ENCODE measurements at regions not wholly inside any gene's neighbourhood (a gene's known extent, or its start where the extent isn't known, plus 50 kb on each side); places are given as distances from the start of the nearest gene placed in this dataset.
A peak's percentile ranks its signal among the peaks of the same experiment; 100 is the strongest.

DNA sequence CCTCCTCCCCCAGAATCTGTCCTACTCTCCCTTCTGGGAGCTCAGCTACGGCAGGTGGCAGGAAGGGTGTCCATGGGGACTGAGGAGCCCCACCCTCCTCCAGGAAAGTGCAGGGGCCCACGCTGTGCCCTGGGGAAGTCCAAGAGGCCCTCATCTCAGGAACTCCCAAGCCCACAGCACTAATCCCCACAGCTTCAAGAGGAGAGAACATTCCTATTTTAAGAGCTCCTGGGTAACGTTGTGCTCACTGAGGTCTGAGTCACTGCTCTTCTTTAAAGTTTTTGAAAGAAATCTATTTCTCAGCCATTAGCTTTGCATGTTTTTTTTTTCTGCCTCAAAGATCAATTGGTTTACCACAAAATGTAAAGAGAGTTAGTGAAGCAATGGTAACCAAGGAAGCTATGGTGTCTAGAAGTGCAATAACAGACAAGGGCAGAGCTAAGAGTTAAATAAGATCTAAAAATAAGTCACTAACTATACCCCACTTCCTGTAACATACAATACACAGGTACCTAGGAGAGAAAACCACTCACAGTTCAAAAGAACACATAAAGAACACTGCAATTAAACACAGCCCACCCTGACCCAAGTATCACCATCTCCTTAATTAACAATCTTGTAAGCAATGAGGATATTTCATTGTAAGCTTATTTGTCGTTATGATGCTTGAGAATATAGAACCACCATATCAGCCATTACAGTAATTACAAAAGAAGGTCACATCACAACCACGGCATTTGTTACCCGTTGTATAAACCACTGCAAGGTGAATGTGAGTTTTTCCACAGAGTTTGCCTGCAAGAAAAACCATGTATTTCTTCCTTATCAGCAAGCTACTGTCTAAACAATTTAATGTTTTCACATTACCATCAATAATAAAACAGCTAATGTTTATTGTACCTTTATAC, 382.3 kb upstream of the SLC30A5 start:
- no peak for DNase-seq

DNA sequence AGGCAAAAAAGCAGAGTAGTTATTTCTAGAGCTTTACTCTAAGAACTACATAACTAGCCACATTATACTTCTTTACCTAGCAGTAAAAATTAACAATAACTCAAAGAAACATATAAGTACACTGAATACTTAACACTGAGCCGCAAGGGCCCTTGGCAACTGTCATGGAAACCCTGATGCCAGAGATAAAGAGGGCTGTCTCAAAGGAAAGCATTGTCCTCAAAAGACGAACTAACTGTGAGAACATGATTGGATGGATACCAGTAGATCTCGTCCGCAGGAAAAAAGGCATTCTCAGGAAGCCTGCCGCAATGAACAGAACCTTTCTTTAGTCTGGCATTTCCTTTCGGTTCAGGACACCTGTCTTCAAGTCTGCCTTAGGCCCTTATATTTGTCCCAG, 379.0 kb upstream of the SLC30A5 start:
- DNase-seq = no peak

DNA sequence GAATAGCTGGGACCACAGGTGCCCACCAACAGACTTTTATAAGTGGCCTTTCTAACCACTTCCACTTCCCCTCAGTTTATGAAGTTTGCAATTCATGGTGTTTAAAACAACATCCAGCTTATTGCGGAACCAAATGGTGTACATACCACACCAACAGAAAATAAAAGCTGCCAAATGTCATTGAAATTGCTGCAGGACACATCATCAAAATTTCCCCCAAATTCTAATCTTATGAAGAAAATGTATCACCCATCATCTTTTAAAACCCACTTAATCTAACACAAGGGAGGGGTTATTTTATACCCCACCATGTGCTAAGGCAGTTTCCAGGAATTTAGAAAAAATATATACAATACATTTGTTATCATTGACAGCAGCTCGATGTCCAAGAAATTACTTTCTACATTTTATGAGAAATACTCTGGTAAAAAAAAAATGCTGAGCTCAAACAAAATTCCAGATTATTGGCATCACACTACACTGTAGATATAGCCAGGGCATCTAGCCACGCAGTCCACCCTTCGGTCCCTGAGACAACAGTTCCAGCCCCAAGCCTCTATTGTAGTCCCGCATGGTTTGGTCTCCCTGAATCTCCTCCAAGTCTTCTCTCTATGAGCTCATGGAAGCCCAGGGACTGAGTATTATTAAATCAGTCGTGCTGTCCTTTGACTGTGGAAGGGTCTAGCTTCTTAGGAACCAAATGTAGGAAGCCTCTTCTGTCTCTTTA, 372.8 kb upstream of the SLC30A5 start:
- DNase-seq = no peak

DNA sequence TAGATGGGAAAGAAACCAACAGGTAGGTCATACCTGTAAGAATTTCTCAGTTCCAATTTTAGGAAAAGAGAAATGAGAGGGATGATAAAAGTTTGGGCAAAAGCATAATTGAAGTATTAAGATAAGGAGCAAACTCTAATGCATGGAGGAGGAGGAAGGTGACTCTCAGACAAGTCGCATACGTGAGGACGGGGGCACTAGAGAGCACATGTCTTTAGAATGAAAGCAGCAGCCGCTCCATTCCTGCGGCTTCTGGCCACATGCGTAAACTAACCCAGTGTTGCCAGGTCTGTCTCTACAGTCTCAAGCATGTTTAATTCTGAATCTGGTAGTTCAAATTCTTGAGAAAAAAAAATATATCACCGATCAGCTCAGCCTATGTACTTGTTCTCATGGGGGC, 371.5 kb upstream of the SLC30A5 start:
- DNase-seq = no peak

DNA sequence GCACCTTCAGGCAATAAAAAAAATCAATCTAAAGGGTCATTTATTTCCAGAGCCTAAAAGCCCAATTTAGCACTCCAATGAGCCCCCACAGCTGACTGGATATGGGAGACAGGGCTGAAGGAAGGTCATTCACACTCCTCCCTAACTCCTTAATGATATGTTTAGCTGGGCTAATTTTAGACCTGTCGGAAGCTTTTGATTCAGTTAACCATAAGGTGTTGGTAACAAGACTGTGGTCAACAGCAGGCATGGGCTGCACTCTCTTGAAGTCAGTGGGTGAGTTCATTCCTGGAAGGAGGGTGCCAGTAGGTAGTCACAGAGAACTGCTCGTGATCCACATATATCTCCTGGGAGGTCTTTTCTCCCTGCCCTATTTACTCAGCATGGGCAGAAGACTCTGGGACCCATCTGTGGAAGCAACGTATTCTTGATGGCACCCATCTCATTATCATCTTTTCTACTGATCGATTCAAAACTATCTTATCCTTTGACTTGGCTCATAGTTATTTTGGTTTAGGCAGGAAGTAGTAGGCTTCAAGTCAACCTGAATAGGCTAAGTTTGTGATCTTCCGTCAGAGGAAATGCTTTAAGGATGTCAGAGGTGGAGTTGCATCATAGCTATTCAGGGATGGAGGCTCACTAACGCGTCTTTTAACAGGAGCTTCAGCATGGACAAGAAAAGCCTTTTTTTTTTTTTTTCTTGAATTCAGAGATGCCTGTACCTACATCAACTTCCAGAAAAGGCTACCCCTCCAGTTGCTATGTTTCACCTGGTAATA, 367.7 kb upstream of the SLC30A5 start:
- no peak for DNase-seq

DNA sequence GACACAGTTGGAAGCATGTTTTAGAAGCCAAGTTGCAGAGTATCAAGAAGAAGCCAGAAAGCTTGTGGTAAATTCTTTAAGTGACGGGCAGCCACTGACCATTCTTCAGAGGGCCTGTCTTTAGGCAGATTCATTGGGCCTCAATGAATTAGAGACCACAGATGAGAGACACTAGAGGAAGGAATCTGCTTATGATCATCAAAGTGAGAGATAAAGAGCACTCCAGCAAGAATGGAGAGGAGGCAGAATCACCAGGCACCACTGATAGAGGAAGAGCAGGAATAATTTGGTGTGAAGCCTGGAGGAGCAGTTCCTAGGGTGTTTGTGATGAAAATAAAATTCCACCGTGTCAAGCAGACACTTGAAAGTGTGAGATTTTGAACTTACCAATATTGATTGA, 365.9 kb upstream of the SLC30A5 start:
- DNase-seq = no peak

DNA sequence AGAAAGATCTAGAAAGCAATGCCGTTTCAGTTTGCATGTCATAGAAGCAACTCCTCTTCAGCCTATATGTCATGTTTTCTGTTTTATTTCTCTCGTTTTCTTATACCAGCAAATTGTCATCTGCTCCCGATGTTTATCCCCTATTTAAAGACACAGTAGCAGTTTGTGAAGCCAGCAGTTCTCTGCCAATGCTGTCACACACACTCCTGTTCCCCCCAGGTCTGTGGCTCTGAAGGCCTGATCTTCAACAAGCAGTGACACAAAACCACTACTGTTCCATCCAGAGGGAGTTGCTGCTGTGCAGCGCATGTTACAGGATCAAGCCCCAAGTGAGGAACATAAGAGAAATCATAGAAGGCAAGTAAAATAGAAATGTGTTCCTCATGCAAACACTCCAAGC, 364.1 kb upstream of the SLC30A5 start:
- DNase-seq = no peak

DNA sequence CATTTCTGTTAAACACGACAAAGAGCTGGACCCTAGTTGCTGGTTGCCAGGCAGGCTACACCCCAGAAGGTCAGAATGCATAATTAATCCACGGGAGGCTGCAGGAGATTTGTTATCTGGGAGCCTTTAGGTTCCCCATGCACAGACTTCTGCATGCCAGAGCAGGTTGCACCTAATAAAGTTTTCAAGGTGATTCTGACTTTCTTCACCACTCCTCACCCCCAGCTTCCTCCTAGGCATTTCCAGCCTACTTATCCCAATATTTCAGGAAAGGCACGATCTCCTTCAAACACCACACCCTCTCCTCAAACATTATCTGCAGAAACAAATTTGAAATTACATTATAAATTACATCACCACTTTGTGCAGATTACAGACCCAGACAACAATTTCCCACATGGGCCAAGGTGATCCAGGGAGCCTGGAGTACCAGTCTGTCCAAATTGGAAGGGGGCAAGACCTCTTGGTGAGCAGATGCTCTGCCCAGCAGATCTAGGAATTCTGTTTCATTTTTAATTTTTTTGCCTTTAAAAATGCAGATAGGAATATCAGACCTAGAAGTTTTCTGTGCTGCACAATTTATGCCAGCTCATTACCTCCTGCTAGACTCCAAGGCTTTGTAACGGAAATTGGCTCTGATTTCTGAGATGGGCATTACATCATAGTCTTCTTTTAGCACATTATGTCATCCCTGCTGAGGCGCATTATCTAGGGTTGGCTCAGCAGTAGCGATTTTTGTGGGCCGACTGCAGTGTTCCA, 363.4 kb upstream of the SLC30A5 start:
- no peak for DNase-seq

DNA sequence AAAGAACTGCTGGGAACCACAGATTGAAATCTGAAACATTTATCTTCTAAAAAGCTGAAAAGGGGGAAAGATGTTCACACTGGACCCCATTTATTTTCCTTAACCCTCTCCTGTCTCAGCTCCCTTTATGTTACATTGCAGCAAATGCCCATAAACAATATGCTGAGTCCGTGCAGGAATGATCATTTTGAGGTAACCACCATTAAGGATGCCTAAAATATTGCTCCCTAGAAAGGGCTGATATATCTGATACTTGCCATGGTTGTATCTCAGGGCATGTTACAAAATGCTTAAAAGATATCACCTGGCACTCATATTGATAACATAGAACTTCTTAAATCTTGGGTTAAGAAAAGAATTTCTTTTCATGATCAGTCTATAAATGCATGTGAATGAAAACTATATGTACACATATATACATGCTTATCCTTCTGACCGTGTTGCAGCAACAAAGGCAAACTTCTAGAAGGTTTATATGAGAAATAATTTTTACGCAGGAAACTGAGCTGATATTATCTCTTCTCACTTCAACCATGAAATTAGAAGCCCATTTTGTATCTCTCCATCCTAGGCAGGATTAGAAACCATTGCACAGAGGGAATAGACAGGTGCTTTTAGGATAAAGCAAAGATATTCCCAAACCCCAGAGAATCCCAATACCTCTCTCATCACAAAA, 362.7 kb upstream of the SLC30A5 start:
- DNase-seq = no peak

DNA sequence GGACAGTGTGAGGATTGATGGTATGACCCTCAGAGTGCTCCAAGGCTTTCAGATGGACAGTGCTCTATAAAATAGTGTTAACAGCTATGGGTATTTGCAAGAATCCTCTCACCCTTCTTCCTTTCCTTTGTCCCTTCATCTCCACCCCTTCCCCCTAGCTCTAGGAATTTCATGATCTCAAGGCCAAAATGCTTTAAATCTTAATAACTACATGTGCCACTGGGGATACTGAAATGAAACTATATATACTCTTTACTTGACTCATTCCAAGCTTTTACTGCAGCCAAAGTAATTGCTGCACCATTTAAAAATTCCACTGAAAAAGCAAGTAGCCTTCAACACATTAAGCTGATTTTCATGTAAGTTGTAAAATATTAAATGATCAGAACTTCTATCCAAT, 361.6 kb upstream of the SLC30A5 start:
- DNase-seq = no peak

DNA sequence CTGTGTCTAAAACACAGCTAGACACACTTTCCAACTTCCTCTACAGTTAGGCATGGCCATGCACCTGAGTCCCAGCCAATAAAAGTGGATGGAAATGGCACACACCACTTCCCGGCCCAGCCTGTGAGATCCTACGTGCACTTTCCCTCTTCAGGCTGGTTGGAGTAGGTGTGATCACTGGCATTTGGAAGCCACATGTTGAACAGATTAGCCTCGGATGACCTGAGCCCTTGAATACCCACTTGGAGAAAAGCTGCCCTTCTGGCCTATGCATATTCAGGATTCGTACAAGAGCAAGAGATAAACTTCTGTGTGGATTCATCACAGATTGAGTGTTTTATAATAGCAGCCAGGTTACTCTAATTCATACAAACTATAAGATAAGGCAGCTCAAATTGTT, 359.0 kb upstream of the SLC30A5 start:
- DNase-seq = no peak

DNA sequence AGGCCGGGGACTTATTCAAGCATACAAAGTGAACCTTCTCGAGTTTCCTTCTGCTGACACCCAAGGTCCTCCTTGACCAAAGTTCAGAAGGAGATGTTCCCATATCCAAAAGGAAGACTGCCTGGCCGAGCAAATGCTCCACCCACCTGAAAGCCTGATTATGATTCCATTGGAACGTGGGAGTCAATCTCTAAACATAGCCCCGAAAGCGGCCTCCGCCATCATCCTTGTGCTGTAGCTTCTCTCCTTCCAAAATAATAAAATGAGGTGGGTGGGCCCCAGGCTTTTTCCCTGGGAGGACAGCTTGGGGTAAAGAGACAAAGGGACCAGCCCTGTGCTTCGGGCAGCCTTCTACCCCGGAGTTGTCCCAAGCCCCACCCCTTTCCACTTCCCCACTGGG, 355.6 kb upstream of the SLC30A5 start:
- DNase-seq = no peak

DNA sequence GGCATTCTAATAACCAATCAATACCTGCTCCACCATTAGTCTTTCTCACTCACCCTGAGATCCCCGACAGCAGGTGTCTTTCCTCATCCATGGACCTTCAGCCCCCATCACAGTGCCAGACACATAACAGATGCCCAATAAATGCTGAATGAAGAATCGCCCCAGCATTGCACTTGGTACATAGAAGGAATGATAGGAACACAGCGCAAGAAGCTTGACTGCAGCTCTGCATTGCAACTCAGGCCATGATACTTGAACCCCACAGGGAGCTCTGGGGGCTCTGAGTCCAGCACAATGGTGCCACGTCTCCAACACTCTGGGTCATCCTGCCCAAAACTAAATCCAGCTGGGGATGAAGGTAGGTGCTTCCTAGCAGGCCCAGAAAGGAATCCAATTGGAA, 355.0 kb upstream of the SLC30A5 start:
- DNase-seq = no peak

DNA sequence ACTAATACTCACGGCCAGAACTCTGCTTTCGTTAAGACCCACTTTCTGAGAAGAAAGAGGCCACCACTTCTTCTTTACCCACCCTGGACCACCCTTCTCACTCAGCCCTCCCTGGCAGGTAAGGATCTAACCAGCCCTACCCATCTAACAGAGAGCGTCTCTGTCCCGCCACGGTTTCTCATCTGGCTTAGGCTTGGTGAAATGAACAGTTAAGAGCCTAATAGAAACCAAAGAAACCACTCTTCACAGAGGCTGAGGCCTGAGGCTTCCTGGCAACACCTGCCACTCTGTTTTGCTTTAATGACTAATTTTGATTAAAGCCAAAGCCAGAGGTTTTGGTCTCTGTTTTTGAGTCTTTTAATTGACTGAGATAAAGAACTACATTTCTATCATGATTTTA, 354.1 kb upstream of the SLC30A5 start:
- DNase-seq = no peak

DNA sequence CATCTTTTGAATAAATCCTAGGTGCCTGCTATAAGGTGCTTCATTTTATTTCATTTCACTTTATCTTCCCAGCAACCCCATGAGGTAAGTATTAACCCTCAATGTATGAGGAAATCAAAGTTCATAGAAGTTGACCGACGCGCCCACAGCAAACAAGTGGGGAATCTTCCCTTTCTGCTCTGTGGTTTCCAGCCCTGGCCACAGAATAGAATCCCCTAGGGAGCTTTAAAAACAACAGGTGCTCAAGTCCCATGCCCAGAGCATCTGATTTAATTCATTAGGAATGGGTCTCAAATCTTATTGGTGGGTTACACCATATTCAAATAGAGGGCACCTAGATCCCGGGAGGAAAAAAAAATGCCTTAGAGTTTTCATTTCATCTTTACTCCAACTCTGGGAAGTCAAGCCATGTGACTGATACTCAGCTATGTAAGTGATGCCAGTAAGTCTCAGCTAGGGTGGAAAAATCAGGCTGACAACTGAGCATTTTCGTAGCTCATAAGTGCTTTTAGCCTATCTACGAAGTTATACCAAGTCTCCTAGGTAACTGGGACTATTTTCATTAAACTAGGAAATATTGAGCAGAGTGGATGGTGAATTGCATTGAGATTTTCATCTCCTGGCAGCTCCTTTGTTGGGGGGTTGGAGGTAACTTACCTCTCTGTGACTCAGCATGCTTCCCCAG, 353.4 kb upstream of the SLC30A5 start:
- DNase-seq = no peak

DNA sequence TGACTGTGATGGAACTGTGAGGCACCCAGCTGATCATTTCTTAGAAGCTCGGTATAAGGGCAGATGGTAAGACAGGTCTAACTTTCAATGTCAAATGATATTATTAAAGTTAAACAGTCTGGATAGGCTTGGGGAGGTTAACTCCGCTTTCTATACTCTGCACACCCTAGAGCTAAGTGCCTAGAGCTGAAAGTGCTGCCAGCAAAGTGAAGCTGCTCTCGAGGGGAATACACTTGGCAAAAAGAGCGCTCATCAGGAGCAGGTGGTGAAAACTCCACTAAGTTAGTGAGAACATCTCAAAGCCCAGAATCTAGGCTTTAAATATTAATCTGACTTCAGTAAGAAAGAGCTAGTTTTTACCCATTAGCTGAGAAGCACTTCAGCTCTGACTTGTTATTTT, 349.6 kb upstream of the SLC30A5 start:
- DNase-seq = no peak

DNA sequence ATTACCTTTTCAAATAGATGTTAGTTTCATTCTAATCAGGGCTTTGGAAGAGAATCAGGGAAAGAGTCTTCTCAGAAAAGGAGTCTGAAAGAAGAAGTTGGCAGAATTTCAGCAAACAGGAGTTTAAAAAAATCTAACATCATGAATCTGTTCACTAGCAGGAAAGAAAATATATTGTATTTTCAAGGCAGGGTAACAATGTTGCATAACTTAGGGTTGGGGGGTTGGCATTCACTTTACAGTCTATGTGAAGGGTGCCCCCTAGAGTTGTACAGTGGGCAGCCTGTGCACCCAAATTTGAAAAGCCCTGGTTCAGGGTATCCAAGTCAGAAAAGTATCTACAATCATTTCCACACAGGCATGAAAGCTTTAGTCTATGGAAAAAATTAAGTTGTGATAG, 348.4 kb upstream of the SLC30A5 start:
- no peak for DNase-seq

DNA sequence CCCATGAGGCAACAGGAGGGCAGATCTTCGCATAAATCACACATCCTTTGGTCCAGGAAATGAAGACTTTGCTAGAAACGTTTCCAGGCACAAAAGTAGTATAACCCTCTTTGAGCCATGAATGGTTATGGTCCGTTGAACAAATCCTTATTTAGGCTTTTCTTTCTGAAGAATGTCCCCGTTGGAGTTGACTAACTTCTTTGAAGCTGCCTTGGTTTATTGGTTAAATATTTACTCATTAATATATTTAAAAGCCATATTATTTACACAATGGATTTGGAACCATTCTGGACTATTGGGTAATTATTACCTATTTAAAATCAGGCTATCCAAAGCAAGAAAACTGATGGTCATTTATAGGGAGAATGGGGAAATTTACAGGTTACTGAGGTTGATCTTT, 347.6 kb upstream of the SLC30A5 start:
- DNase-seq = no peak

DNA sequence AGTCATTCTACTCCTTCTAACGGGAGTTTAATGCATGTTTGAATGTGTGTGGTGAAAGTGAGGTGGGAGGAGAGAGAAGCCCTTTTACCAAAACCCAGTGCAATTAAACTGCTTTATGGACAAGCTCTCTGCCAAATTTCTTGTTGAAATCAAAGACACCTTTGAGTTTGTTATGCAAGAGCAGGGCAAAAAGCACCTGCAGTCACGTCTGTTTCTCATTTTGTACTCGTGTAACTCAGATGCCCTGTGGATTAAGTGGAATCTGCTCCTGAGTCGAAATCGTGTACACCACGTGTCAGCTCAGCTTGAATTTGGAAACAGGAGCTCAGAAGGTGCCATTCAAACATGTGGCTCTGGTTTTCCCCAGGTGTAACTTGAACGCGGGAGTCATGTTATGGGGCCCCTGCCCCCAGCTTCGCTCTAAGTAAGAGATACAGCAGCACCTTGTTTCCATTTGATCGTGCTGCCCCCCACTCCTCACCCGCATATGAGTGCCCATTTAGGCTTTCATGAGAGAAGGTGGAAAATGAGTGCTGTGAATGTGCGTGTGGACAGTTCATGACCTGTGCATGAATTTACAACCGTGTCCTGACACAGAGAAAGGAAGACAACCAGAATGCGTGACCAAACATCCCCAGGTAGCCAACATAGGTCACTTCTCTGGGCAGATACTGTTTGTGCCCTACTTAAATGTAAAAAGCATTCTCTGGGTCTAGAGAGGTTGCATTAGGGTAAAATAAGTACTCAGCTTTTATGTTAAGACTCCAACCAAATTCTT, 347.0 kb upstream of the SLC30A5 start:
- DNase-seq = peak; percentile 40

DNA sequence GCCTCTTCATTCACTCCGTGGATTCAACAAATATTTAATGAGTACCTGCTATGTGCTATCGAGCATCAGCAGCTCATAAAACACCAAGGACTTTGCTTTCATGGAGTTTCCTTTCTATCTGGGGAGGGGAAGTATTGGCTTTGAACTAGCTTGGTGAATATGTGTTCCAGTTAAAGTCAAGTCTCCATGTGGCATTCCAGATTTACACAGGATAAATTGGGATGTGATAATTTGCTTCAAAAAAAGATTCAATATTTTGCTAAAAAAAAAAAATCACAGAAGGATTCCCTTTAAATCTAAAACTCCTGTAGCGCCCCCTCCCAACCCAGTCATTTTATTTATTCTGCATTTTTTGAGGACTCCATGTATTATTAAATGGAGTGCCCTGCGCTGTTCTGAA, 346.3 kb upstream of the SLC30A5 start:
- DNase-seq = no peak
